Stimulated activated CD8-positive, alpha-beta memory T cell treated with anti-CD3 and anti-CD28 coated beads, Interleukin-7, amount 100 ng/mL, for 4 hours (primary cell): ENCODE measurements at regions not wholly inside any gene's neighbourhood (a gene's known extent, or its start where the extent isn't known, plus 50 kb on each side); places are given as distances from the start of the nearest gene placed in this dataset.
A peak's percentile ranks its signal among the peaks of the same experiment; 100 is the strongest.

ENCODE experiments used
- DNase-seq, 2 donors: peaks; one replicate each; pipeline ENCODE4 v3.0.0-alpha.2; 2020; ENCODE audit warnings: low read depth in 2 of 2

GRCh38 chr1:87922885-87923284 is 594.2 kb downstream of the LMO4 start:
- DNase-seq = no peak

- no peak for DNase-seq
Measured at GRCh38 chr1:87926131-87926830, 597.6 kb downstream of the LMO4 start.

GRCh38 chr1:87926921-87927320 is 598.2 kb downstream of the LMO4 start:
- DNase-seq = no peak

- no peak for DNase-seq
Measured at GRCh38 chr1:87927391-87928280, 599.0 kb downstream of the LMO4 start.

GRCh38 chr1:87928623-87929022 is 599.9 kb downstream of the LMO4 start:
- DNase-seq = no peak

GRCh38 chr1:87929906-87930305 is 601.2 kb downstream of the LMO4 start:
- no peak for DNase-seq

- DNase-seq = no peak
Measured at GRCh38 chr1:87930796-87931195, 602.1 kb downstream of the LMO4 start.

- DNase-seq = no peak
Measured at GRCh38 chr1:87933171-87933570, 604.5 kb downstream of the LMO4 start.

GRCh38 chr1:87935130-87935529 is 606.5 kb downstream of the LMO4 start:
- no peak for DNase-seq

GRCh38 chr1:87937831-87938395 is 609.2 kb downstream of the LMO4 start:
- no peak for DNase-seq

GRCh38 chr1:87938631-87939030 is 610.0 kb downstream of the LMO4 start:
- DNase-seq = no peak

GRCh38 chr1:87939444-87939843 is 610.8 kb downstream of the LMO4 start:
- no peak for DNase-seq

GRCh38 chr1:87940421-87940820 is 611.7 kb downstream of the LMO4 start:
- DNase-seq = no peak

GRCh38 chr1:87941337-87941946 is 612.8 kb downstream of the LMO4 start:
- DNase-seq = no peak

- DNase-seq = no peak
Measured at GRCh38 chr1:87942165-87942564, 613.5 kb downstream of the LMO4 start.

GRCh38 chr1:87949711-87950110 is 621.0 kb downstream of the LMO4 start:
- no peak for DNase-seq

- DNase-seq = no peak
Measured at GRCh38 chr1:87950369-87950768, 621.7 kb downstream of the LMO4 start.

- DNase-seq = no peak
Measured at GRCh38 chr1:87951409-87951808, 622.7 kb downstream of the LMO4 start.

- DNase-seq = no peak
Measured at GRCh38 chr1:87951852-87952251, 623.2 kb downstream of the LMO4 start.

GRCh38 chr1:87953121-87953520 is 624.4 kb downstream of the LMO4 start:
- no peak for DNase-seq

GRCh38 chr1:87953732-87954344 is 625.2 kb downstream of the LMO4 start:
- peak; percentile 13 to 36 for DNase-seq

GRCh38 chr1:87955038-87955437 is 626.4 kb downstream of the LMO4 start:
- DNase-seq = no peak
